Keratinocyte (primary cell): ENCODE measurements at regions not wholly inside any gene's neighbourhood (a gene's known extent, or its start where the extent isn't known, plus 50 kb on each side); places are given as distances from the start of the nearest gene placed in this dataset.

Experiments used
- DNase-seq: peaks from one replicate; pipeline ENCODE4 v3.0.0-alpha.2; 2011; ENCODE audit warnings: low read depth, missing footprints, low spot score
- FAIRE-seq: peaks from 2 replicates; lab custom pipeline; 2011; peaks lifted over from hg19 to GRCh38; lab: Jason Lieb, UNC
- H2AFZ ChIP-seq: 2 replicates; pipeline ENCODE4 v1.6.0; 2012; ENCODE audit warnings: low read length, control low read depth, inconsistent platforms; ENCODE audit not compliant: control insufficient read depth
- H3K27ac ChIP-seq: 2 replicates; pipeline ENCODE4 v1.5.1; 2011; ENCODE audit warnings: low read length; ENCODE audit not compliant: control insufficient read depth, insufficient read depth
- H3K27me3 ChIP-seq: 3 replicates; pipeline ENCODE4 v1.6.0; 2011; ENCODE audit warnings: low read length; ENCODE audit not compliant: control insufficient read depth, insufficient read depth; ENCODE audit errors: extremely low read depth
- H3K36me3 ChIP-seq, 2 experiments: 2 replicates in 1 of 2; 3 replicates in 1 of 2; pipeline ENCODE4 v1.5.1; 2011; ENCODE audit warnings: low read length in 2 of 2, mild to moderate bottlenecking in 1 of 2; ENCODE audit not compliant: control insufficient read depth in 2 of 2, insufficient read depth in 2 of 2; ENCODE audit errors: extremely low read depth in 1 of 2
- H3K4me1 ChIP-seq: 3 replicates; pipeline ENCODE4 v1.5.1; 2011; ENCODE audit warnings: low read length; ENCODE audit not compliant: control insufficient read depth, insufficient read depth; ENCODE audit errors: extremely low read depth
- H3K4me2 ChIP-seq: 3 replicates; pipeline ENCODE4 v1.6.0; 2011; ENCODE audit warnings: low read depth, low read length; ENCODE audit not compliant: control insufficient read depth, insufficient read depth; ENCODE audit errors: extremely low read depth
- H3K4me3 ChIP-seq, 3 experiments: fragments of 200-600 bp in 1 of 3; sonication (generic) in 1 of 3; 2 replicates in 2 of 3; 3 replicates in 1 of 3; pipeline ENCODE4 v1.5.1; 2011 to 2016; ENCODE audit warnings: low read length in 3 of 3, mild to moderate bottlenecking in 3 of 3, control low read depth in 2 of 3, inconsistent platforms in 1 of 3, low read depth in 1 of 3, mixed read lengths in 1 of 3, mixed run types in 1 of 3, moderate library complexity in 1 of 3; ENCODE audit not compliant: control insufficient read depth in 2 of 3, insufficient read depth in 2 of 3; ENCODE audit errors: extremely low read depth in 1 of 3
- H3K79me2 ChIP-seq: 2 replicates; pipeline ENCODE4 v1.6.0; 2012; ENCODE audit warnings: low read length; ENCODE audit not compliant: control insufficient read depth, insufficient read depth
- H3K9ac ChIP-seq: 3 replicates; pipeline ENCODE4 v1.6.0; 2011; ENCODE audit warnings: low read length; ENCODE audit not compliant: control insufficient read depth, insufficient read depth; ENCODE audit errors: extremely low read depth
- H3K9me1 ChIP-seq: 3 replicates; pipeline ENCODE4 v1.6.0; 2011; ENCODE audit warnings: low read length; ENCODE audit not compliant: control insufficient read depth, insufficient read depth; ENCODE audit errors: extremely low read depth
- H3K9me3 ChIP-seq: 2 replicates; pipeline ENCODE4 v1.5.1; 2012; ENCODE audit warnings: low read depth, low read length; ENCODE audit not compliant: control insufficient read depth
- H4K20me1 ChIP-seq: 3 replicates; pipeline ENCODE4 v1.6.0; 2011; ENCODE audit warnings: low read length; ENCODE audit not compliant: control insufficient read depth, insufficient read depth; ENCODE audit errors: extremely low read depth
- EZH2 ChIP-seq: IDR thresholded peaks from one replicate; pipeline ENCODE4 v1.6.1; 2012; ENCODE audit warnings: inconsistent platforms, mild to moderate bottlenecking, low read length, moderate library complexity
- dilution Hi-C: fragments of 300-500 bp; cut with MboI; formaldehyde crosslinking; loops from one replicate; pipeline ENCODE4 v1.7.0; 2020; ENCODE audit warnings: low sequenced_read_pairs; ENCODE audit not compliant: extremely low pct_ligation_motif_present
- TF ChIP-seq, protein P1 (sequence below), 3 experiments: IDR thresholded peaks in 1 of 3; conservative IDR thresholded peaks in 1 of 3; optimal IDR thresholded peaks in 1 of 3; 2 replicates in 2 of 3; 3 replicates in 1 of 3; pipeline versions ENCODE3 to v1.5.1; 2011; ENCODE audit warnings: low read length in 3 of 3, mild to moderate bottlenecking in 3 of 3, moderate library complexity in 2 of 3, control low read depth in 1 of 3, inconsistent platforms in 1 of 3; ENCODE audit not compliant: insufficient read depth in 2 of 3; ENCODE audit errors: extremely low read depth in 1 of 3

DNA sequence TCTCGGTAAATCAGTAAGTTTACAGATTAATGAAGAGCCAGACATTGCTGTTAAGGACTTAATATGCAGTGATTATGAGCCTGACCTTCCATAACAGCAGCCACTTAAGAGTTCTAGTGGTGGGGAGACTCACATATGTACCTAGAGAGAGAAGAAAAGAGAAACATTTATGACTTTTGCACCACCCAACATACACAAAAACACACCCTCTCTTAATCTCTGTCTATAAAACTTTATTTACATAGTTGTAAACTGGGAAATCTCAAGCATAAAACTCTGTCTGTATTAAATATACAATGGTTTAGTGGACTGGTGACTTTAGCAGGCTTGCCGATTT is 347.4 kb upstream of the ADGRL2 start:
- TF ChIP-seq EZH2: no peak
- TF ChIP-seq, protein P1, sequence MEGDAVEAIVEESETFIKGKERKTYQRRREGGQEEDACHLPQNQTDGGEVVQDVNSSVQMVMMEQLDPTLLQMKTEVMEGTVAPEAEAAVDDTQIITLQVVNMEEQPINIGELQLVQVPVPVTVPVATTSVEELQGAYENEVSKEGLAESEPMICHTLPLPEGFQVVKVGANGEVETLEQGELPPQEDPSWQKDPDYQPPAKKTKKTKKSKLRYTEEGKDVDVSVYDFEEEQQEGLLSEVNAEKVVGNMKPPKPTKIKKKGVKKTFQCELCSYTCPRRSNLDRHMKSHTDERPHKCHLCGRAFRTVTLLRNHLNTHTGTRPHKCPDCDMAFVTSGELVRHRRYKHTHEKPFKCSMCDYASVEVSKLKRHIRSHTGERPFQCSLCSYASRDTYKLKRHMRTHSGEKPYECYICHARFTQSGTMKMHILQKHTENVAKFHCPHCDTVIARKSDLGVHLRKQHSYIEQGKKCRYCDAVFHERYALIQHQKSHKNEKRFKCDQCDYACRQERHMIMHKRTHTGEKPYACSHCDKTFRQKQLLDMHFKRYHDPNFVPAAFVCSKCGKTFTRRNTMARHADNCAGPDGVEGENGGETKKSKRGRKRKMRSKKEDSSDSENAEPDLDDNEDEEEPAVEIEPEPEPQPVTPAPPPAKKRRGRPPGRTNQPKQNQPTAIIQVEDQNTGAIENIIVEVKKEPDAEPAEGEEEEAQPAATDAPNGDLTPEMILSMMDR (optimal IDR thresholded peaks at IDR 0.05 in 1 of 3, IDR thresholded peaks at IDR 0.05 in 1 of 3, conservative IDR thresholded peaks at IDR 0.05 in 1 of 3; ENCODE audit: extremely low read depth in 1 of 3, insufficient read depth in 2 of 3, low read length in 3 of 3): no peak
- no peak overlapping the region for H3K9ac ChIP-seq
- no peaks in the 10 kb centered on the region for H3K36me3 ChIP-seq
- no peaks in the 10 kb centered on the region for H3K9me3 ChIP-seq
- H3K27me3 ChIP-seq: no peaks in the 10 kb centered on the region
- no peak overlapping the region for H2AFZ ChIP-seq
- no peaks in the 10 kb centered on the region for H3K79me2 ChIP-seq
- H3K27ac ChIP-seq: no peak overlapping the region
- H3K4me2 ChIP-seq: no peak overlapping the region
- dilution Hi-C loops: no loop called here
- DNase-seq: no peak
- no peak for FAIRE-seq
- H3K4me1 ChIP-seq: no peaks in the 10 kb centered on the region
- no peak overlapping the region for H3K4me3 ChIP-seq
- H3K9me1 ChIP-seq: no peaks in the 10 kb centered on the region
- no peaks in the 10 kb centered on the region for H4K20me1 ChIP-seq

DNA sequence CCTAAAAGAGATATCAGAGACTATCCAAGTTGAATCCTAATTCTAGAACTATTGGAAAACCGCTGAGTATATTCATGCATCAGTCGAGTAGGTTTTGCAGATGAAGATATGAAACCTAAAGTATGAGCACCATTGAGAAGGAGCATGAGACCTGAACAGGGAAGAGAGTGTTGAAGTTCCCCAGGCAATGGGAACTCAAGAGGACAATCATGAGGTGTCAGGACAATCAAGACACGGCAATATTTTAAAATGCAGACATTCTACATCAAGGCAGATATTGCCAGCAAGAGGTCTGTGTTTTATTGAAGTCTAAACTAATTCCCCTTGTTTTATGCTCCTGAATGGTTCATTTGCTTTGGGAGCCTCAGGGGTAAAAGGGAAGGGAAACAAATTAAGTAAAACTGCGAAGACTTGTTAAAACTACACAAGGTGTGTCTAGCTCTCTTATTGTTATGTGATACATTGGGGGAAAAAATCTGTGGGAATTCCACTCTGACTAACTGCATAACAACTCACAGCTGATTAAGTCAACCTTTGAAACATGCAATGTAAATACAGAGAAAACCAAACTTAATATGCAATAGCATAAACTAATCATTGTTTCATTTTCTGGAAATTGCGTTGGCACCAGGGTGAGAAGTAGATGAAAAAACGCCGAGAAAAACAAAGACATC is 347.9 kb upstream of the ADGRL2 start:
- peak; percentile 9 for FAIRE-seq
- dilution Hi-C loops: no loop called here
- TF ChIP-seq EZH2: no peak
- TF ChIP-seq, protein P1 (optimal IDR thresholded peaks at IDR 0.05 in 1 of 3, IDR thresholded peaks at IDR 0.05 in 1 of 3, conservative IDR thresholded peaks at IDR 0.05 in 1 of 3; ENCODE audit: extremely low read depth in 1 of 3, insufficient read depth in 2 of 3, low read length in 3 of 3): no peak

More for the DNA sequence above, 347.9 kb upstream of the ADGRL2 start:
- no peaks in the 10 kb centered on the region for H3K4me1 ChIP-seq
- H3K27ac ChIP-seq: no peak overlapping the region
- H3K79me2 ChIP-seq: no peaks in the 10 kb centered on the region
- H3K9me3 ChIP-seq: no peaks in the 10 kb centered on the region
- H3K27me3 ChIP-seq: no peaks in the 10 kb centered on the region
- H4K20me1 ChIP-seq: no peaks in the 10 kb centered on the region
- H2AFZ ChIP-seq: no peak overlapping the region
- DNase-seq: no peak
- no peak overlapping the region for H3K4me3 ChIP-seq
- no peaks in the 10 kb centered on the region for H3K9me1 ChIP-seq
- H3K36me3 ChIP-seq: no peaks in the 10 kb centered on the region
- H3K4me2 ChIP-seq: no peak overlapping the region
- H3K9ac ChIP-seq: no peak overlapping the region
